GM19463 (cell line): ENCODE measurements at regions not wholly inside any gene's neighbourhood (a gene's known extent, or its start where the extent isn't known, plus 50 kb on each side); places are given as distances from the start of the nearest gene placed in this dataset.
"Not testable (repeated sequence)": the region's sequence is repeated elsewhere in the genome, so short reads cannot be mapped to it uniquely, and the experiment has no call there.

ENCODE experiments used
- ATAC-seq: cut with Tn5 transposase; IDR thresholded peaks from one replicate; pipeline ENCODE4 v1.9.1; 2021; ENCODE audit warnings: mild to moderate bottlenecking, moderate library complexity; ENCODE audit not compliant: unreplicated experiment

- ATAC-seq = no peak
Observed at GRCh38 chr5:92283521-92283920, 900.4 kb upstream of the ARRDC3 start.

- not testable (repeated sequence) for ATAC-seq
Observed at GRCh38 chr5:92271750-92272149, 888.6 kb upstream of the ARRDC3 start.

GRCh38 chr5:92268343-92268742 lies 885.2 kb upstream of the ARRDC3 start:
- ATAC-seq = no peak

GRCh38 chr5:92267830-92268229 lies 884.7 kb upstream of the ARRDC3 start:
- no peak for ATAC-seq

- no peak for ATAC-seq
Observed at GRCh38 chr5:92265804-92266203, 882.7 kb upstream of the ARRDC3 start.

GRCh38 chr5:92255605-92256004 lies 872.5 kb upstream of the ARRDC3 start:
- not testable (repeated sequence) for ATAC-seq

- ATAC-seq = no peak
Observed at GRCh38 chr5:92248518-92248917, 865.4 kb upstream of the ARRDC3 start.

GRCh38 chr5:92242170-92242569 lies 859.1 kb upstream of the ARRDC3 start:
- ATAC-seq = no peak

- ATAC-seq = no peak
Observed at GRCh38 chr5:92237896-92238295, 854.8 kb upstream of the ARRDC3 start.

GRCh38 chr5:92222449-92222848 lies 839.3 kb upstream of the ARRDC3 start:
- ATAC-seq = no peak

- not testable (repeated sequence) for ATAC-seq
Observed at GRCh38 chr5:92216852-92217251, 833.7 kb upstream of the ARRDC3 start.

GRCh38 chr5:92215116-92215515 lies 832.0 kb upstream of the ARRDC3 start:
- no peak for ATAC-seq

GRCh38 chr5:92208265-92208664 lies 825.1 kb upstream of the ARRDC3 start:
- ATAC-seq = no peak

GRCh38 chr5:92207151-92207550 lies 824.0 kb upstream of the ARRDC3 start:
- no peak for ATAC-seq

GRCh38 chr5:92206681-92207080 lies 823.6 kb upstream of the ARRDC3 start:
- no peak for ATAC-seq

GRCh38 chr5:92199035-92199434 lies 815.9 kb upstream of the ARRDC3 start:
- not testable (repeated sequence) for ATAC-seq

GRCh38 chr5:92181656-92182055 lies 798.5 kb upstream of the ARRDC3 start:
- no peak for ATAC-seq

GRCh38 chr5:92180391-92180790 lies 797.3 kb upstream of the ARRDC3 start:
- no peak for ATAC-seq

GRCh38 chr5:92179651-92180050 lies 796.5 kb upstream of the ARRDC3 start:
- no peak for ATAC-seq

GRCh38 chr5:92177926-92178487 lies 794.9 kb upstream of the ARRDC3 start:
- no peak for ATAC-seq

GRCh38 chr5:92163906-92164305 lies 780.8 kb upstream of the ARRDC3 start:
- no peak for ATAC-seq

- ATAC-seq = no peak
Observed at GRCh38 chr5:92147798-92148197, 764.7 kb upstream of the ARRDC3 start.

- no peak for ATAC-seq
Observed at GRCh38 chr5:92147266-92147665, 764.1 kb upstream of the ARRDC3 start.
